Skeletal muscle tissue (tissue), 3 donors: ENCODE measurements at regions not wholly inside any gene's neighbourhood (a gene's known extent, or its start where the extent isn't known, plus 50 kb on each side); places are given as distances from the start of the nearest gene placed in this dataset.

Source experiments
- H3K27ac ChIP-seq: one replicate; pipeline ENCODE4 v1.7.0; 2013; ENCODE audit warnings: mild to moderate bottlenecking, low read depth, low read length, inconsistent platforms
- H3K27me3 ChIP-seq, 3 donors: one replicate each; pipeline ENCODE4 v1.7.0; 2013; ENCODE audit warnings: low read length in 3 of 3; ENCODE audit not compliant: control insufficient read depth in 3 of 3, insufficient read depth in 3 of 3
- H3K36me3 ChIP-seq, 3 donors: one replicate each; pipeline ENCODE4 v1.7.0; 2013; ENCODE audit warnings: low read length in 3 of 3; ENCODE audit not compliant: control insufficient read depth in 3 of 3, insufficient read depth in 3 of 3
- H3K4me1 ChIP-seq, 3 donors: one replicate each; pipeline ENCODE4 v1.7.0; 2013; ENCODE audit warnings: low read length in 3 of 3, mild to moderate bottlenecking in 3 of 3; ENCODE audit not compliant: control insufficient read depth in 3 of 3, insufficient read depth in 3 of 3
- H3K4me3 ChIP-seq, 3 donors: one replicate each; pipeline ENCODE4 v1.7.0; 2013; ENCODE audit warnings: low read length in 3 of 3
- H3K9ac ChIP-seq, 3 donors: one replicate each; pipeline ENCODE4 v1.7.0; 2013; ENCODE audit warnings: low read length in 3 of 3, mild to moderate bottlenecking in 3 of 3, moderate library complexity in 2 of 3, low read depth in 1 of 3
- H3K9me3 ChIP-seq, 3 donors: one replicate each; pipeline ENCODE4 v1.7.0; 2013; ENCODE audit warnings: low read length in 3 of 3; ENCODE audit not compliant: control insufficient read depth in 3 of 3
- donor health status: Osteomylitis.

DNA sequence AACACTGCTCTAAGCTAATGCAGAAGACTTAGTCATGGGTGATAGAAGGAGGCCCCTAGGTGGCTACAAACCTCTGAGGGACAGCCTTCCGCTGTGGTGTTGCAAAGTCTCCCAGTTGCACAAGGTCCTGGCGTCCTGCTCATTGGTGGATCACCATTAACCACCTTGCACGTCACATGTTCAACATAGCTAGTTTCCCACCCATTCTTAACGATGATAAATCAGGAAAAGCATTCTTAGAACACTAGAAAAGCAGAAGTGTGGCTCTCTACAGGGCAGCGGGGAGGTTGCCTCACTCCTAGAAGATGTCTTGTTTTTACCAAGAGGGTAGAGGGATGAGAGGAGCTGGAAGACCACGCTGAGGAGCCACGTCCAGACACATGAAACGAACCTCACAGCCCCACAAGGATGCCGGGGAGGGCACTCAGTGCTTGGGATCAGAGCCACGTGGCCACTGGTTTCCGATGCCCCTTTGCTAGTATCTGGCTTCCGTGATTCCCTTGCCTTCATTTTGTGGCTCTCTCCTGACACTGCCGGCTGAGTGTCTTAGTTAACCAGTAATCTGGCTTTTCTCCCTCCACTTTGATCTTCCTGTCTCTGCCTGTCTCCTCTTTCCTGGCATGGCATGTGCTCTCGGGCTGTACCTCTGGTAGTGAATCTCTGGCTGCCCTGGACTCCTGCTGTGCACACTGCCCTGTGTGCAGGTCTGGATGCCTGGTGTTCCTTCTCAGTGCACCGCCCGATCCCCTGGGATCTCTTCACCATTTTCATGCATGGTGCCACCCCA is 91.4 kb upstream of the NEDD9 start:
- H3K9me3 ChIP-seq: no peaks in the 10 kb centered on the region
- H3K4me3 ChIP-seq: no peak overlapping the region
- no peak overlapping the region for H3K27ac ChIP-seq
- H3K4me1 ChIP-seq: peaks cover 2 to 9% (median 5%) of the 10 kb centered on the region in 3 donors
- H3K27me3 ChIP-seq: no peaks in the 10 kb centered on the region
- no peak overlapping the region for H3K9ac ChIP-seq
- no peaks in the 10 kb centered on the region for H3K36me3 ChIP-seq

DNA sequence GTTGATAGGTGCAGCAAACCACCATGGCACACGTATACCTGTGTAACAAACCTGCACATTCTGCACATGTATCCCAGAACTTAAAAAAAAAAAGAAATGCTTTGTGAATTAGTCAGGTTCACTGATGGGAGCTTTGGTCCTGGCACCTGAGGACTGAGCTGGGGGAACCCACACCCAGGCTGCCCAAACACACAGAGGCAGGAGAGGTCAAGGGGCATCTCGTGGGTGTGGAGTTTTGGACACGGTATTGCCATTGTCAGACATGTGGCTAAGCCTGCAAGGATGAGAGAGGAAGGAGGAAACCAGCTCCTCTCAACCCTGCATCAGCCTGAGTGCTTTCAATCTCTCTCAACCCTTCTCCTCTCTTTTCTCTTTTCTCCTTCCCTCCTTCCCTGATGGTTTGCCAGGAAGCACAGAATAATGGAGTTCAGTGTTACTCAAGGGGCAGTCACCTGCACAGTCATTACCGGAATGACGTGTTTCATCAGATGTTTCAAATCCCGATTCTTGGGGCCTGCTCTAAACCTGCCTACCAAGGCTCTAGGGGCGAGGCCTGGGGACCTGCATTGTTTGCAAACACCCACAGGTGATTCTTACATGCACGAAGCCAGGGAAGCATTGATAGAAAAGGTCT is 89.9 kb upstream of the NEDD9 start:
- Histone ChIP-seq H3K27me3 (no peaks in the 10 kb centered on the region), H3K4me1 (peaks cover 2 to 15% (median 7%) of the 10 kb centered on the region in 3 donors), H3K9me3 (no peaks in the 10 kb centered on the region), H3K27ac (no peak overlapping the region), H3K9ac (no peak overlapping the region), H3K4me3 (no peak overlapping the region), H3K36me3 (no peaks in the 10 kb centered on the region)

DNA sequence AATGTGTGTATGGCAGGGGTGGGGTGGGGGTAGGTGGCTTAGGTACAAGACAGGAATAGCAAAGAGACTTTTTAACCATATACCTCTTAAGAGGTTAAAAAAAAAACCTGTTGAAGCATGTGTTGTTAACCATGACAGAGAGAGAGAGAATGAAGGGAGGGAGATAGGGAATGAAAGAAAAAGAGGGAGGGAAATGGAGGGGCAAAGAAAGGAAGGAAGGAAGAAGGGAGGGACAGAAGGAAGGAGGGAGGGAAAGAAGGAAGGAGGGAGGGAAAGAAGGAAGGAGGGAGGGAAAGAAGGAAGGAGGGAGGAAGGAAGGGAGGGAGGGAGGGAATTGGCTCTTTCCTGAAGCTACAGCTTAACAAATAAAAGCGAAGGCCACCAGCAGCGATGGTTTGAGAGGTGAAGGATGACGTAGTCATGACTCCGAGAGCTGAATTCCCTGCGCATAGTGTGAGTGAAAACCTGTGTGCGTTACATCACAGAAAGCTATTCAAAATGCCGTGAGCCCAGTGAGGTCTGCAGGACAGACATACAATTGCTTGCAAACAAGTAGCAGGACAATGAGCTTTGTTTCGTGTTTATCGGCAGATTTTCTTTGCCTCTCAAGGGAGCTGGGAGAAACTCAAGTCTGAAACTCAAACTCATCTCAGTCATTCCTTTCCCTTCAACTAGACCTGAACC is 88.6 kb upstream of the NEDD9 start:
- no peak overlapping the region for H3K27ac ChIP-seq

DNA sequence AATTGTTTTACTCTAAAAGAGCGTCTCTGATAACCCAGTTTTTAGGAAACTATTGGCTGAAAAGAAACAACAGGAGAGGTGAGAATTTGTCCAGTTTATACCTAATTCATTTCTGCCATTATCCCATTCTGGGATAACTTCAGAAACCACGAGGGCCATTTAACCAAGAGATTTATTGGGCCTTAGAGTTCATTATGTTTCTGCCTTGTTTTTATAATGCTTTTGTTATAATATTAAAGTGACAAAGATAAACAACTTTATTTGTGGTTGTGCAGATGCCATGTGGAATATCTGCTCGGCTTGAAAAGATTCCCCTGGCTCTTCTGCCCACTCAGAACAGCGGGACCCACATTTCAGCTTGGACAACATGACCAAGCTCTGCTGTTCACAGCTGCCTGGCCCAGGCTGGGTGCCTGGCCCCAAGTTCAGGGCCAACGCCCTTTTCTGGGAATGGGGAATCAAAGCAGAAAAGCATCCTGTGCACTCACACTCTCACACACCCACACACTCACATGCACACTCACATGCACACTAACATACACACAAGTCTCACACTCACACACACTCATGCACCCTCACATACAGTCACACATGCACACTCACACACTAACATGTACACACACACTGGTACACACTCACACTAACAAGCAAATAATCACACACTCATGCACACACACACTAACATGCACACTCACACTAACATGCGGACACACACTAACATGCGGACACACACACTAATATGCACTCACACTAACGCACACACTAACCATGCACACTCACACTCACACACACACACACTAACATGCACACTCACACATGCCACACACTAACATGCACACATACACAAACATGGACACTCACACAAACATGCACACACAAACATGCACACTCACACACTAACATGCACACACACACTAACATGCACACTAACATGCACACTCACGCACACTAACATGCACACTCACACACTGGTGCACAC is 86.7 kb upstream of the NEDD9 start:
- peak overlapping the region; percentile 60 for H3K27ac ChIP-seq
- H3K4me3 ChIP-seq: no peak overlapping the region
- no peaks in the 10 kb centered on the region for H3K27me3 ChIP-seq
- peaks cover 4 to 15% (median 7%) of the 10 kb centered on the region in 3 donors for H3K4me1 ChIP-seq
- no peak overlapping the region for H3K9ac ChIP-seq
- H3K9me3 ChIP-seq: no peaks in the 10 kb centered on the region
- no peaks in the 10 kb centered on the region for H3K36me3 ChIP-seq

More for the DNA sequence above, 88.6 kb upstream of the NEDD9 start:
- Histone ChIP-seq H3K4me3 (no peak overlapping the region), H3K4me1 (peaks cover 2 to 15% (median 7%) of the 10 kb centered on the region in 3 donors), H3K27me3 (no peaks in the 10 kb centered on the region), H3K9ac (no peak overlapping the region), H3K9me3 (no peaks in the 10 kb centered on the region), H3K36me3 (no peaks in the 10 kb centered on the region)

DNA sequence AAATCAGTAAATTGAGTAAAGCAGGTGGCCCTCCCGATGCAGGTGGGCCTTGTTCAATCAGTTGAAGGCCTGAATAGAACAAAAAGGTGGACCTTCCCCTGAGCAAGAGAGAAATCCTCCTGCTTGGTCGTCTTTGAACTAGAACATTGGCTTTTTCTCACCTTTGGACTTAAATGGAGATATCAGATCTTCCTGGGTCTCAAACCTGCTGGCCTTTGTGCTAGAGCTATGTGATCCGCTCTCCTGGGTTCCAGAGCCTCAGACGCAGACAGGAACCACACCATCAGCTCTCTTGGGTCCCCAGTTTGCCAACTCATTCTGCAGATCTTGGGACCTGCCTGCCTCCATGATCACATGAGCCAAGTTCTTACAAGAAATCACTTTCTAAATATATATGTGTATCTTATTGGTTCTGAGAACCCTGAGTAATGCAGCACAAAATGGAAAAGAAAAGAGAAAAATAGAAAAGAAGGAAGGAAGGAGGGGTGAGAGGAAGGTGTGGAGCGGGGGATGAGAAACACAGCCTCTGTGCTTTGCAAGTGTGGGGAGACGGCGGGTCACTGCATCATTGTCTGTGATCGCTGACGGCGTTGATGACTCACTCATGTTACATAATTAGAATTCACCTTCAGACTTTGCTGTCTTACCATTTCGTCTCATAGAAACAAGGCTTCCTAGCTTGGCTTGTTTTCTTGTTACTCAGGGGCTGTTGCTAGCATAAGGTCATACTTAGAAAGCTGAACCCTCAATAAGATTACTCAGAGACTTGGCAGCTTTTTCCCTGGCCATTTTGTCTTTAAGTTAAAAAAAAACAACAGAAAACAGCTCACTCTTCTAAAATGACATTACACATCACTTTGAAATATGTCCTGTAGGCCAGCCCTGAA is 85.7 kb upstream of the NEDD9 start:
- Histone ChIP-seq H3K4me1 (peaks cover 4 to 15% (median 7%) of the 10 kb centered on the region in 3 donors), H3K9ac (no peak overlapping the region), H3K4me3 (no peak overlapping the region), H3K9me3 (no peaks in the 10 kb centered on the region), H3K27ac (peak overlapping the region; percentile 77), H3K27me3 (no peaks in the 10 kb centered on the region), H3K36me3 (no peaks in the 10 kb centered on the region)

DNA sequence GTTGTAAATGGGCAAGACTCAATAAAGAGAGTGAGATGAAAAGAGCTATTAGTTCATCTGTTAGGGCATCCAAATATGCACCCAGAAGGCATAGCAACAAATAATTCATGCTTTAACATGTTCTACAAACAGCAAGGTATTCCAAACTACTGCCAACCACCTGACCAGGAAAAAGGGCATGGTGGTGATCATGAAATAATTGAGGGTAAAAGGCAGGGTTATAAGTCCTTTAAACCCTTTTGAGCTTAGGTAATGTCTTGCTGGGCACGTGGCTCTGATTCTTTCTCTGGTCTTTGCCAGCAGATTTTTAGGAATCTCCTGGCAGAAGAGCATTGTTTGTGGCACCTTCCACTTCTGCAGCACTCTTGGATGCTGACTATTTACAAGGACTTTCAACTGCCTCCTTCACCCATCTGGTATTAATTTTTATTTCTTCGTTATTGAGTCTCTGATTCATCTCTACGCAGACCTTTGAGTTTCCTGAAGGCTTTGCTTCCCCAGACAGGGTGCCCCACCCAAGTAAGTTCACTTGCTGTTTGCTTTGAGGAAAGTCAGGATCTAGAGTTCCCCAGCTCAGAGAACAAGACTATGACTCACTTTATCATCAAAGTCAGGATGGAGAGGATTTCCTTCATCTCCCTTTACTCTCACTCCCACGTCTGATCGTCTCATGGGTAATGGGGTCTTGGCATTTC is 83.4 kb upstream of the NEDD9 start:
- H3K9ac ChIP-seq: no peak overlapping the region

DNA sequence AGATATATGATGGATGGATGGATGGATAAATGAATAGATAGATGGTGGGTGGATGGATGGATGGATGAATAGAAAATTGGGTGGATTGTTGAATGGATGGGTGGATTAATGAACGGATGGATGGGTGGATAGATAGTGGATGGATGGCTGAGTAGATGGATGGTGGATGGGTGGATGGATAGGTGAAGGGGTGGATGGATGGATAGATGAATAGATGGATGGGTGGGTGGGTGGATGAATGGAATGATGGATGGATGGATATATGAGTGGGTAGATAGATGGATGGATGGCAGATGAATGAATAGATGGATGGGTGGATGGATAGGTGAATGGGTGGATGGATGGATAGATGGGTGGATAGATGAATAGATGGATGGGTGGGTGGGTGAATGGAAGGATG is 80.7 kb upstream of the NEDD9 start:
- H3K36me3 ChIP-seq: no peaks in the 10 kb centered on the region
- H3K27me3 ChIP-seq: no peaks in the 10 kb centered on the region
- H3K4me1 ChIP-seq: peaks cover 2 to 6% (median 3%) of the 10 kb centered on the region in 3 donors
- no peak overlapping the region for H3K4me3 ChIP-seq
- H3K9ac ChIP-seq: no peak overlapping the region
- H3K27ac ChIP-seq: no peak overlapping the region
- H3K9me3 ChIP-seq: no peaks in the 10 kb centered on the region

More for the DNA sequence above, 83.4 kb upstream of the NEDD9 start:
- Histone ChIP-seq H3K4me1 (peaks cover 4 to 12% (median 7%) of the 10 kb centered on the region in 3 donors), H3K4me3 (no peak overlapping the region), H3K9me3 (no peaks in the 10 kb centered on the region), H3K27ac (peak overlapping the region; percentile 28), H3K36me3 (no peaks in the 10 kb centered on the region), H3K27me3 (no peaks in the 10 kb centered on the region)

DNA sequence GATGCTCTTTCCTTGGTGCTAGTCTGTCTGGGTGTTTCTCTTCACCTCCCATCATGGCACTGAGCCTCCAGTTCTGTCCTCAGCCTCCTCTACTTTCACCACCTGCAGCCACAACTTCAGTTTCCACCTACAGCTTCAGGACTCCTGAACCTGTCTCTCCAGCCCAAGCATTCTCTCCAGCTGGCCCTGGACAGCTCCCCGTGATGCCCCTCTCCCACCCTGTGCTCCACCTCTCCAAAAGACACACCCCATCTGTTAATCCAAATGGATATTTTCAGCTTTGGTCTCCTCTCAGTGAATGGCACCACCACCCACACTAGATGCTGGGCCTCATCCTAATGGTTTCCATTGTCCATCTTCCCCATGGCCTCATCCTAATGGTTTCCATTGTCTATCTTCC is 79.5 kb upstream of the NEDD9 start:
- Histone ChIP-seq H3K27me3 (no peaks in the 10 kb centered on the region), H3K9me3 (no peaks in the 10 kb centered on the region), H3K4me3 (no peak overlapping the region), H3K36me3 (no peaks in the 10 kb centered on the region), H3K4me1 (peaks cover 0 to 2% (median 0%) of the 10 kb centered on the region in 3 donors), H3K9ac (no peak overlapping the region), H3K27ac (no peak overlapping the region)
